ENCODE measurements at regions not wholly inside any gene's neighbourhood (a gene's known extent, or its start where the extent isn't known, plus 50 kb on each side); places are given as distances from the start of the nearest gene placed in this dataset.

DNA sequence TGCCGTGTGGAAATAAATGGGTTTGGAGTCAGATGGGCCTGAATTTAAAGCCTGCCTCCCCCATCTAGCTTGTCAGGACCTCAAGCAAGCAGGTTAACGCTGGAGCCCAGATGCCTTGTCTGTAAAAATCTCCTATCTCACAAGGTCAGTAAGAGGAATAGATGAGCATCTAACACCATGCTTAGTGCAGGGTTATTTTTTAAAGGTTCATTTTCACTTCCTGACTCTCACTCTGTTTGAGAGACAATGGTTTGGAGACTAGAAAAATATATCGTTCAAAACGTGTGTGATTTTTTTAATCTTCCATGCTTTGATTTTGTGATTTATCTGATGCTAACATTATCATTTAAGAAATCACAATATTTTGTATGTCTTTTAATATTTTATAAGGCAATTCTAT lies 114.0 kb upstream of the TAB2 start:
- TF ChIP-seq, protein P1, sequence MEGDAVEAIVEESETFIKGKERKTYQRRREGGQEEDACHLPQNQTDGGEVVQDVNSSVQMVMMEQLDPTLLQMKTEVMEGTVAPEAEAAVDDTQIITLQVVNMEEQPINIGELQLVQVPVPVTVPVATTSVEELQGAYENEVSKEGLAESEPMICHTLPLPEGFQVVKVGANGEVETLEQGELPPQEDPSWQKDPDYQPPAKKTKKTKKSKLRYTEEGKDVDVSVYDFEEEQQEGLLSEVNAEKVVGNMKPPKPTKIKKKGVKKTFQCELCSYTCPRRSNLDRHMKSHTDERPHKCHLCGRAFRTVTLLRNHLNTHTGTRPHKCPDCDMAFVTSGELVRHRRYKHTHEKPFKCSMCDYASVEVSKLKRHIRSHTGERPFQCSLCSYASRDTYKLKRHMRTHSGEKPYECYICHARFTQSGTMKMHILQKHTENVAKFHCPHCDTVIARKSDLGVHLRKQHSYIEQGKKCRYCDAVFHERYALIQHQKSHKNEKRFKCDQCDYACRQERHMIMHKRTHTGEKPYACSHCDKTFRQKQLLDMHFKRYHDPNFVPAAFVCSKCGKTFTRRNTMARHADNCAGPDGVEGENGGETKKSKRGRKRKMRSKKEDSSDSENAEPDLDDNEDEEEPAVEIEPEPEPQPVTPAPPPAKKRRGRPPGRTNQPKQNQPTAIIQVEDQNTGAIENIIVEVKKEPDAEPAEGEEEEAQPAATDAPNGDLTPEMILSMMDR (IDR thresholded peaks at IDR 0.05; ENCODE audit: insufficient read depth, low read depth, low read length) = no peak
- TF ChIP-seq EZH2 (IDR thresholded peaks at IDR 0.05; ENCODE audit: insufficient read depth, low read length) = no peak

Measured in astrocyte (in vitro differentiated cells and primary cell).